Activated naive CD4-positive, alpha-beta T cell treated with anti-CD3 and anti-CD28 coated beads, Interleukin-2, amount 50 U/mL, for 24 hours (primary cell): ENCODE measurements at regions not wholly inside any gene's neighbourhood (a gene's known extent, or its start where the extent isn't known, plus 50 kb on each side); places are given as distances from the start of the nearest gene placed in this dataset.

Experiments used
- H3K27ac Mint-ChIP-seq: one replicate; pipeline ENCODE4 v1.8.0; 2021; ENCODE audit warnings: mild to moderate bottlenecking, mixed read lengths
- H3K27me3 Mint-ChIP-seq: one replicate; pipeline ENCODE4 v1.8.0; 2021; ENCODE audit warnings: mixed read lengths
- H3K36me3 Mint-ChIP-seq: one replicate; pipeline ENCODE4 v1.8.0; 2021; ENCODE audit warnings: mixed read lengths
- H3K4me1 Mint-ChIP-seq: one replicate; pipeline ENCODE4 v1.8.0; 2021; ENCODE audit warnings: mixed read lengths
- H3K4me3 Mint-ChIP-seq: one replicate; pipeline ENCODE4 v1.8.0; 2021; ENCODE audit warnings: mild to moderate bottlenecking, mixed read lengths
- H3K9me3 Mint-ChIP-seq: one replicate; pipeline ENCODE4 v1.8.0; 2021; ENCODE audit warnings: mixed read lengths

DNA sequence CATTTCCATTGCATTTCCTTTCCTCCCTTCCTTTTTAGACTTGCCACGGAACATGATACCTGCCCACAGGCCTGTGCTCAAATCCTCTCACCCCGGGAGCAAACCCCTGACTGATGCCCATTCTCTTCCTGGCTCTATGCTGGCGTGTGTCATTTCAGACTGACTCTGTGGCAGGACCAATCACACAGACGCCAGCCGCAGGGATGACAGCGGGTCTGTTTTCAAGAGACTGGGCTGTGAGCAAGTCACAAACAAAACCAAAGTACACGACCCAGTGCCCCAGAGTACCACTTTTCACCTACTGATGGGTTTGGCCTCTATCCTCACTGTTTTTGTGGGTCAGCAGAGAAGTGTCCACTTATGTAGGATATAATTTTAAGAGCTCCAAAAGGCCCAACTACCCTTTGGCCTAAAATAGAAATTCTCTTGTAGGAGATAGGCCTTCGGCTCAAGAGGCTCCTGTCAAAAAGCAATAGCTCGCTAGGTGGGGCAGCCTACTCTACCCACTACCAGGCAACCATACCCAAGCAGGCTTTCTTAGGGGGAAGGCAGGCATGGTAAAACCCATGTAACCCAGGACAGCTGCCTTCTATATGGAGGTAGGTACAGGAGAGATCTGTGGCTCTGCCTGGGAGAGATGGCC is 215.7 kb downstream of the CDC5L start:
- H3K27me3 Mint-ChIP-seq, result no peaks in the 10 kb centered on the region
- H3K4me3 Mint-ChIP-seq, result no peak overlapping the region
- no peaks in the 10 kb centered on the region for H3K4me1 Mint-ChIP-seq
- H3K27ac Mint-ChIP-seq, result no peak overlapping the region
- no peaks in the 10 kb centered on the region for H3K9me3 Mint-ChIP-seq
- H3K36me3 Mint-ChIP-seq, result no peaks in the 10 kb centered on the region

DNA sequence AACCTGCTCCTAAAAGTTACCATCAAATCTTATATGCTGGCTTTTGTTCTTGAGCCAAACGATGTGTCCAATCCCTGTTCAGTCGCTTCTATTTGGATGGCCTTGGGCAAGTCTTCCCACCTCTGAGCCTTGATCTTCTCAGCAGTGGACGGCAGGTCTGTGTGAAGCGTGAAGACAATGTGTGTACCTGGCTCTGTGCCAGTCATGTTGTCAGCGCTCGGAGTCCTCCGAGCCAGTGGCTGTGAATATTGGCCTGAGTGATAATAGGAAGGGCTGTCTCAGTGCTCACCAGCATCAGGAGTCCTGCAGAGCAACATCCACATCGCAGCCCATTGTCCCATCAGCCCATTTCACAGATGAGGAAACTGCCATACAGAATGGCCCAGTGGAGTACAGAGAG is 219.0 kb downstream of the CDC5L start:
- H3K9me3 Mint-ChIP-seq, result no peaks in the 10 kb centered on the region

DNA sequence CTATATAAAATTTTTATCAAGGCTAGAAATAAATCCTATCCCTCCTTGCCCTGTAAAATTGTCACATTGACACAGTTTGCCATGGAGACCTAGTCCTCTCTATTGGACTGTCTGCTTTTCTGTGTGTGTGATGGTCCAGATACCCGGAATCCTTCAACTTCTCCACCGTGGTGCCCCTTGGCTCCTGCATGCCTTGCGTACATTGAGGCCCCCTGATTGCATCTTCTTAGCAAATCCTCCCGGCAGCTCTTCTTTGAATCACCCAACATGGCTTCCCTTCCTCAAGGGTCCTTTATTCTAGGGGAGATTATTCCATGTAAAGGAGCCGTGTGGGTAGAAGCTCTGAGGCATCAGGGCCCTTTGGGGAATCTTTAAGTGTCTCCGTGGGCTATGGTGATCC is 219.5 kb downstream of the CDC5L start:
- H3K4me3 Mint-ChIP-seq, result no peak overlapping the region

More for the DNA sequence above, 219.0 kb downstream of the CDC5L start:
- no peaks in the 10 kb centered on the region for H3K27me3 Mint-ChIP-seq
- H3K36me3 Mint-ChIP-seq, result no peaks in the 10 kb centered on the region
- no peak overlapping the region for H3K4me3 Mint-ChIP-seq
- H3K27ac Mint-ChIP-seq, result no peak overlapping the region
- no peaks in the 10 kb centered on the region for H3K4me1 Mint-ChIP-seq

DNA sequence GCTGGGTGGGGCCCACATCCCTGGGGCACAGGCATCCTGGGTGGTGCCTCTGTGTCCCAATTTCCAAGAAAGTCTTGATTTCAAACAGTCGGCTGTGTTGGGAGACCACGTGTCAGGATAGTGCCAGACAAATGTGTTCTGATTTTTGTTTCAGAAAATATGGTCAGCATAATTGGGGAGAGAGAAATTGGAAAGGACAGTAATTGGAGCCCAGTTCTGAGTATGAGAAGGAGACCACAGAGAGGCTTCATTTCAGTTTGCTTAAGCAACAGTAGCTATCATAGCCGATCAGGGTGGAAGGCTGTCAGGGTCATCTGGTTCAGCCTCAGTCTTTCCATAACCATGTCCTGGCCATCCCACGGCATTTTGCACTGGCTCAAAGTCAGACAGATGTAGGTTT is 220.7 kb downstream of the CDC5L start:
- H3K4me1 Mint-ChIP-seq, result no peaks in the 10 kb centered on the region
- H3K27ac Mint-ChIP-seq, result no peak overlapping the region
- no peaks in the 10 kb centered on the region for H3K36me3 Mint-ChIP-seq
- H3K9me3 Mint-ChIP-seq, result no peaks in the 10 kb centered on the region
- H3K27me3 Mint-ChIP-seq, result no peaks in the 10 kb centered on the region
- no peak overlapping the region for H3K4me3 Mint-ChIP-seq

More for the DNA sequence above, 219.5 kb downstream of the CDC5L start:
- Mint-ChIP-seq H3K27ac (no peak overlapping the region), H3K9me3 (no peaks in the 10 kb centered on the region), H3K27me3 (no peaks in the 10 kb centered on the region), H3K36me3 (no peaks in the 10 kb centered on the region), H3K4me1 (no peaks in the 10 kb centered on the region)

DNA sequence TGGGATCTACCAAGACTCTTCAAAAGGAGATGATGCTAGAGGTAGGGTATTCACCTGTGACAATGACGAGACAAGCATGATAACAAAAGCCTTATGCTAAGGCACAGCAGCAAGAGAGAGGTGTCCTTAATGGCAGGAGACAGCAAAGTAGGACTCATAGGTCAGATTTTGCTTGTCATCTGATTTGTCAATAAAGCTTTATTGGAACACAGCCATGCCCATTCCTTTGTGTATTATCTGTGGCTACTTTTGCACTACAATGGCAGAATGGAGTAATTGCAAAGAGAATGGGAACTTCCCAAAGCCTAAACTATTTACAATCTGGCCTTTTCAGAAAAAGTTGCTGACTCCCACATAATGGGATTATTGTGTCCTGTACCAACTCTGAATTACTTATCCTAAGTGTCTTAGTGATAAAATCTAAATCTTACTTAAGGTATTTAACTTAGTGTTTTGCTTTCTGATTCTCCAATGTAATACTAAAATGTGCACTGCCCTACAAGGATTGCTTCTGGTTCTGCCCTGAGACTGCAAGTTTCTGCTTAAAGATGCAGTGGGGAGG is 221.6 kb downstream of the CDC5L start:
- no peaks in the 10 kb centered on the region for H3K4me1 Mint-ChIP-seq
- no peak overlapping the region for H3K4me3 Mint-ChIP-seq

DNA sequence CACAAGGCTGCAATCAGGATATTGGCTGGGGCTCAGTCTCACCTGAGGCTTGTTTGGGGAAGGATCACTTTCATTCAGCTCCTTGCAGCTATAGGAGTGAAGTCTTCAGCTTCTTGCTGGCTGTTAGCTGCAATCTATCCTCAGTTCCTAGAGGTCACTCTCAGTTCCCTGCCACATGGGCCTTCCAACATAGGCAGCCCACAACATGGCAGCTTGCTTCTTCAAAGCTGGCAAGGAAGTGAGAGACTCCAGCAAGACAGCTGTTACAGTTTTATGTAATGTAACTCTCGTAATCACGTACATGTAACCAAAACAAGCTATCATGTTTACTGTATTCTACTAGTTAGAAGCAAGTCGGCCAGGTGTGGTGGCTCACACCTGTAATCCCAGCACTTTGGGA is 226.9 kb downstream of the CDC5L start:
- Mint-ChIP-seq H3K27me3 (no peaks in the 10 kb centered on the region), H3K9me3 (no peaks in the 10 kb centered on the region), H3K36me3 (no peaks in the 10 kb centered on the region), H3K27ac (no peak overlapping the region), H3K4me3 (no peak overlapping the region), H3K4me1 (no peaks in the 10 kb centered on the region)

More for the DNA sequence above, 221.6 kb downstream of the CDC5L start:
- Mint-ChIP-seq H3K27me3 (no peaks in the 10 kb centered on the region), H3K27ac (no peak overlapping the region), H3K9me3 (no peaks in the 10 kb centered on the region), H3K36me3 (no peaks in the 10 kb centered on the region)

DNA sequence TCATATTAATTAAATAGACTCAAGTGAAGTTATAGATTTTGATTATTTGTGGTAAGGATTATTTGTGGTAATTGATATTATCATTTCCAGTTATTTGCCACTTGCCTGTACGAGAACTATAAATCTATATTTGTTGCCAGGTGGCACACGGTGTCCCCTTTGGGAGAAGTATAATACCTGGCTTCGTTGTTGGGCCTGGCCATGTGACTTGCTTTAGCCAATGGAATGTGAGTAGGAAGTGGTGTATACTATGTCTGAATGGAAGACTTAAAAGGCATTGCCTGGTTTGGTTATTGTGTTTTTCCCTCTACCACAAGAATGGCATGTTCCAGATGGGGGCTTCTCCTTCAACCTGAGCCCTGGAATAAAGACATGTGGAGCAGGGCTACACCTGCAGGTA is 228.1 kb downstream of the CDC5L start:
- no peak overlapping the region for H3K4me3 Mint-ChIP-seq
- H3K9me3 Mint-ChIP-seq, result no peaks in the 10 kb centered on the region
- no peaks in the 10 kb centered on the region for H3K4me1 Mint-ChIP-seq
- no peak overlapping the region for H3K27ac Mint-ChIP-seq
- H3K27me3 Mint-ChIP-seq, result no peaks in the 10 kb centered on the region
- H3K36me3 Mint-ChIP-seq, result no peaks in the 10 kb centered on the region

DNA sequence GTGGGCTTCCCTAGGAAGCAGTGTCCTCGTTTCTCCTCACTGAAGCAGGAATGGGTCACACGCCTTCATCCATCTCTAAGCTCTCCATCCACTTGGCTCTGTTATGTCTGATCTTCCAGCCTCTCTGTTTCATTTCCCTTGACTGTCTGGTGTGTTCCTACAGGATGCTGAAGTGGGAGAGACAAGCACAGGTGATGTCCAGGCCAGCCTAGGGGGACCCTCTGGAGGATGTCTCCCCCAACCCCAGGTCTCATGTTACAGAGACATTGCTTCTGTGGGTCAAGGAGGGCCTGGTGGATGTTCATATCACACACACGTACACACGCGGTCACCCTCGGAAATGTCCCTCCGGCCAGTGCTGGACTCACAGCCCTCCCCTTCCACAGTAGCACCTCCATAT is 229.9 kb downstream of the CDC5L start:
- Mint-ChIP-seq H3K9me3 (no peaks in the 10 kb centered on the region), H3K27me3 (no peaks in the 10 kb centered on the region), H3K27ac (no peak overlapping the region), H3K4me1 (no peaks in the 10 kb centered on the region), H3K4me3 (no peak overlapping the region), H3K36me3 (no peaks in the 10 kb centered on the region)

DNA sequence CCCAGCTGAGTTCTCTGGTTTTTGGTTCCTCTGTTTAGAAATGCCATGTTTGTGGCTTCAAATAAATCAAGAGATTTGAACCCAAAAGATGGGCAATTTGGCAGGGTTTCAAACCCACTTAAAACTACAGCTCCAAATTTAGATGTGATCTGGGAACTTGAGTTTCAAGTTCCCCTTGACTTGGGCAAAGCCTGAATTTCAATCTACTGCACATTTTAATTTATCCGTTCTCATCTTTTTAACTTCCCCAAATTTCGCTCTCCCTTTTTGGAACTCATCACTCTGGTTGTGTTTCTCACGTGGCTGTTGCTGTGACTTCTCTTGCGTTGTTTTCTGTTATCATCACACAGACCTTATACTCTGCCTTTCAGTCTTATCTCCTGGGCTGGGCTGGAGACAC is 230.9 kb downstream of the CDC5L start:
- Mint-ChIP-seq H3K9me3 (no peaks in the 10 kb centered on the region), H3K27me3 (no peaks in the 10 kb centered on the region), H3K36me3 (no peaks in the 10 kb centered on the region), H3K4me1 (no peaks in the 10 kb centered on the region), H3K4me3 (no peak overlapping the region), H3K27ac (no peak overlapping the region)

DNA sequence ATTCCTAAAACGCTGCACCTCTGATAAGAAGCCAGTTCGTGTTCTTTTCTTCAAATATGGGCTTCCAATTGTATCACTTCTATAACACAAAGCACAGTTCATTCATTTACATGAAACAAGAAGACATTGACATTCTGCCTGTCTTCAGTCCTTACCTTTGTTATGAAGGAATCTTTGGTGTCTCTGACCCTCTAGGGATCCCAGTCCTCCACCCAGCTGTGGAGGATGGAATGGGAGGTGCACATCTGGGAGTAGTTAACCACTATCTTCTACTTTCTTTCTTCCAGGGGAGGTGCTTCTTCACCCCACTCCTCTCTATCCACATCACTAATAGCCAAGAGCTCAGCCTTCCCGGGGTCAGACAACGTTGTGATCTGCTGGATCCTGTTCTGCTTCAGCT is 233.4 kb downstream of the CDC5L start:
- no peak overlapping the region for H3K4me3 Mint-ChIP-seq
- no peaks in the 10 kb centered on the region for H3K9me3 Mint-ChIP-seq
- H3K36me3 Mint-ChIP-seq, result no peaks in the 10 kb centered on the region
- no peak overlapping the region for H3K27ac Mint-ChIP-seq
- no peaks in the 10 kb centered on the region for H3K4me1 Mint-ChIP-seq
- no peaks in the 10 kb centered on the region for H3K27me3 Mint-ChIP-seq

DNA sequence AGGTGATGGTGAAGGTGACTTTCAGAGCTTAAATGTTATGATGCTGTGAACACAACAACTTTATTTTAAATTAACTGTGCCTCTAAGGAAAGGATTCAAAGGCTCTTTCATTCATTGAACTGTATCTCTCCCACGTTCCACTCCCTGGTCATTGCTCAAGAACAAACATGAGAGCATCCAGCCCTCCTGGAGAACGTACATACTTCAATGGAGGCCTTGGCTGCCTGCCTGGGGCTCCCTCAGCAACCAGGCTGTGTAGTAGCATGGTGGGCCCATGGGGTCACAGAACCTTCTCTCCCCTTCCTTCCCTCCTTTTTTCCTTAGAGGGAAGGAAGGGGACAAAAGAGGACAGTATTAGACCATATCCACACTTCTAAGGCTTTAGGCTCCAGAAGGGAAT is 234.3 kb downstream of the CDC5L start:
- Mint-ChIP-seq H3K4me1 (no peaks in the 10 kb centered on the region), H3K4me3 (no peak overlapping the region), H3K36me3 (no peaks in the 10 kb centered on the region), H3K27ac (no peak overlapping the region), H3K9me3 (no peaks in the 10 kb centered on the region), H3K27me3 (no peaks in the 10 kb centered on the region)

DNA sequence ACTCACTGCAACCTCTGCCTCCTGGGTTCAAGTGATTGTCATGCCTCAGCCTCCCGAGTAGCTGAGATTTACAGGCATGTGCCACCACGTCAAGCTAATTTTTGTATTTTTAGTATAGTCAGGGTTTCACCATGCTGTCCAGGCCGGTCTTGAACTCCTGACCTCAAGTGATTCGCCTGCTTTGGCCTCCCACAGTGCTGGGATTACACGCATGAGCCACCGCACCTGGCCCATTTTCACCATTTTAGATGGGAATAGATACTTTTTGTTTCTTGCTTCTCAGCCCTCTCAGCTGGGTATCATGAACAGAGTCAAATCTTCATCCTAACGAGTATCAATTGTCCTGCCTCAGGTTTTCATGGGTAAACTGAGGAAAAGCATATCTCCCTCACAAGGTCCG is 235.0 kb downstream of the CDC5L start:
- H3K27me3 Mint-ChIP-seq, result no peaks in the 10 kb centered on the region
- H3K9me3 Mint-ChIP-seq, result no peaks in the 10 kb centered on the region
- no peaks in the 10 kb centered on the region for H3K36me3 Mint-ChIP-seq
- no peak overlapping the region for H3K4me3 Mint-ChIP-seq
- no peaks in the 10 kb centered on the region for H3K4me1 Mint-ChIP-seq
- H3K27ac Mint-ChIP-seq, result no peak overlapping the region

DNA sequence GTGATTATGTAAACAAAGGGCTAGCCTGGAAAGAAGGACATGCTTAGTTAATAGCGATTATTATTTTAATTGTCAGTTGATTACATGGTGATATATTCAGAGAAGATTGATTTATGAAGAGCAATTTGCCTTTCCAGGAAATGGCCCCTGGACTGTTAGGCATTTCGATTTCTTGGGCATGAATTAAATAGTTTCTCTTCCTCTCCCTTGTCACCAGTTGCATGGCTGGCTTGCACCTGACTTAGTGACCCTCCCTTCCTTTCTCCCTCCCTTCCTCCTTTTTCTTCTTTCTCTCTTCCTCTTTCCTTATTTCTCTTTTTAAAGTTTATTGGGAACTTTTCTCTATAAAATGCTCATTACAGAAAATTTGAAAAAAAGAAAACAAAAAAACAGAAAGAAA is 235.4 kb downstream of the CDC5L start:
- no peaks in the 10 kb centered on the region for H3K36me3 Mint-ChIP-seq
- no peak overlapping the region for H3K27ac Mint-ChIP-seq
- H3K27me3 Mint-ChIP-seq, result no peaks in the 10 kb centered on the region
- no peaks in the 10 kb centered on the region for H3K4me1 Mint-ChIP-seq
- no peaks in the 10 kb centered on the region for H3K9me3 Mint-ChIP-seq
- no peak overlapping the region for H3K4me3 Mint-ChIP-seq

DNA sequence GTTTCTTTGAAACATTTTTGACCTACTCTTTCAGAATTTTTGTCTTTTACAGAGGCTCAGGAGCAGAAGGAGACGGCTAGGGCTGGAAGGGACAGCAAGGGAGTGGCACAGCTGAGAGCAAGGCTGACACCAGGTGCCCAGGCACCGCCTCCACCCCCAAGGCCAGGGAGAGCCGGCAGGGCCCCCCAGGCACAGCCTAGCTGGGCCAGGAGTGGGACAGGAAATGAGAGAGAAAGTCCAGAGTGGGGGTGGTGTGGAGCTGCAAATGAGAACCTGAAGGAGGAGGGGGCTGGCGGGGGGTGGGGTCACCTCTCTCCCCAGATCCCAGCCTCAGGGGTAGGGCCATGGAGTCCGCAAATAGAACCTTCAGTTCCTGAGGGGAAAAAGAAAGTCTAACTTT is 236.7 kb downstream of the CDC5L start:
- Mint-ChIP-seq H3K36me3 (no peaks in the 10 kb centered on the region), H3K4me3 (no peak overlapping the region), H3K4me1 (no peaks in the 10 kb centered on the region), H3K27me3 (no peaks in the 10 kb centered on the region), H3K9me3 (no peaks in the 10 kb centered on the region), H3K27ac (no peak overlapping the region)

DNA sequence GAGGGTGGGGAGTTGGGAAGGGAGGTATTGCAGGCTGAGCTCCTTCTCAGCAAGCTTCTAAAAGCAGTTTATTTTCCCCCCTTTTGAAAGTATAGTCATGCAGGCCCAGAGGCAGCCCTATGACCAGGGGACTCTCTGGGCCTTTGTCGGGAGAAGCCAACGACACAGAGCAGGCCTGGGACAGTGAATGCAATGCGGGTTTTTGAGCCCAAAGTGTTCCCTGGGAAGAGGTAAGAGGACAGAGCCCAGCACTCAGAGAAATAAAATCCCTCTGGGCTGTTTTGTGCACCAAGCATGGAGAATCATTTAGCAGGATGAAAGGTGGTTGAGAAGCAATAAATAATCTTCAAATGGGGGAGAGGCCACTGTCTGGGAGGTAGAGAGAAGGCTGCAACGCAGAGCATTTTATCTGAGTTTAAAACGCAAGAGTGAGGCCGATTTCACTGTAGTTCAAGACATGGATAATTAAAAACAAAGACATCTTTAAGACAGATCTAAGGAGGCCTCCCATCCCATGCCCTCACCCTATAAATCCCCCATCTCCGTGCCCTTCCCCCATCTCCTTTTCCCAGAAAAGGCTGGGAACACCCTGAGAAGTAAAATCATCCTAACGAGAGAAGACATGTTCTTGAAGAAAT is 237.5 kb downstream of the CDC5L start:
- H3K27ac Mint-ChIP-seq, result no peak overlapping the region
- no peaks in the 10 kb centered on the region for H3K36me3 Mint-ChIP-seq
- H3K9me3 Mint-ChIP-seq, result no peaks in the 10 kb centered on the region
- H3K4me1 Mint-ChIP-seq, result no peaks in the 10 kb centered on the region
- no peak overlapping the region for H3K4me3 Mint-ChIP-seq
- no peaks in the 10 kb centered on the region for H3K27me3 Mint-ChIP-seq

DNA sequence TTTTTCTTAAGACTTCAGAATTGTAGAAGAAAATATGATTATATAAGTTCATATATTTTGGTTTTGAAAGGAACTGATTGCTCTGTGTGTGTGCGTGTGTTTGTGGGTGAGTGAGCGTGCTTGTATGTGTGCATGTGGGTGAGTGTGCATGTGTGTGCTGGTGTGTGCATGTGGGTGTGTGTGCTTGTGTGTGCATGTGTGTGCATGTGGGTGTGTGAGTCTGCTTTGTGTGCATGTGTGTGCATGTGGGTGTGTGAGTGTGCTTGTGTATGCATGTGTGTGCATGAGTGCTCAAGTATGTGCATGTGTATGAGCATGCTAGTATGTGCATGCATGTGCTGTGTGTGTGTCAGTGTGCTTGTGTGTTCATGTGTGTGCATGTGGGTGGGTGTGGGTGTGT is 238.5 kb downstream of the CDC5L start:
- Mint-ChIP-seq H3K4me1 (no peaks in the 10 kb centered on the region), H3K27me3 (no peaks in the 10 kb centered on the region), H3K4me3 (no peak overlapping the region), H3K36me3 (no peaks in the 10 kb centered on the region), H3K9me3 (no peaks in the 10 kb centered on the region), H3K27ac (no peak overlapping the region)

DNA sequence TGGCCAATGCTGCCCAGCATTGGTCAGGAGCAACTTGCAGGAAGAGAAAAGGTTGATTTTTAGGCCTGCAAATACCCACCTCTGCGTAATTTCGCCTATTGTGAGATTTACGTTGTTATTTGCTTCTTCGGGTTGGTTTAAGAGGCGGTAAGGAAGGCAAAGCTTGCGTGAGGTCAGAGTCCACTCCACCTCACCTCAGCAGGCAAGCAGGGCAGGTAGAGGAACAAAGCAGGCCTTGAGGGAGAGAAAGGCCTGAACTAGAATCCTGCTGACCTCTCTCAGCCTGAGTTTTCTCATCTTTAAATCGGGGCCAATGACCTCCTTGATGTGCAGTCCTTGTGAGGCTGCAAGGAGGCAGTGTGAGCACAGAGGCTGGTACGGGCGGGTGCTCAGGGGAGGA is 239.1 kb downstream of the CDC5L start:
- Mint-ChIP-seq H3K36me3 (no peaks in the 10 kb centered on the region), H3K27ac (no peak overlapping the region), H3K27me3 (no peaks in the 10 kb centered on the region), H3K4me3 (no peak overlapping the region), H3K4me1 (no peaks in the 10 kb centered on the region), H3K9me3 (no peaks in the 10 kb centered on the region)
